HG03039 (cell line): ENCODE measurements at regions not wholly inside any gene's neighbourhood (a gene's known extent, or its start where the extent isn't known, plus 50 kb on each side); places are given as distances from the start of the nearest gene placed in this dataset.
"Not testable (repeated sequence)": the region's sequence is repeated elsewhere in the genome, so short reads cannot be mapped to it uniquely, and the experiment has no call there.

Source experiments
- ATAC-seq: cut with Tn5 transposase; IDR thresholded peaks from one replicate; pipeline ENCODE4 v1.9.1; 2021; ENCODE audit warnings: mild to moderate bottlenecking, moderate library complexity; ENCODE audit not compliant: unreplicated experiment

DNA sequence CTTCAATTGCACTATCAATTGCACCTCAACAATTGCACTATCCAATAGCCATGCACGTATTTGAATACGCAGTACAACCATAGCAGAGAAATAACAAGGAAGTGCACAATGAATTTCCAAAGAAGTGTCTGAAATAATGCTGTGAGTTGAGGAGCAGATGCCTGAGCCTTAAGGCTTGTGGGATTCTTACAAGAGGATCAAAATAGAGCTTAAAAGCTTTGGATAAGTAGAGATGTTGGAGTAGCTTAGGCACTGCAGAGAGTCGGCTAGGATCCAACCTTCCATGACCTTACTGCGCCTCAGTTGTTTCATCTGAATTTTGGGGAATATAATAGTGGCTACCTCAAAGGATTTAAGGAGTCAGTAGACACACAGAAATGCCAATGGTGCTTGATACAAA, 196.1 kb upstream of the FLRT2 start:
- no peak for ATAC-seq

DNA sequence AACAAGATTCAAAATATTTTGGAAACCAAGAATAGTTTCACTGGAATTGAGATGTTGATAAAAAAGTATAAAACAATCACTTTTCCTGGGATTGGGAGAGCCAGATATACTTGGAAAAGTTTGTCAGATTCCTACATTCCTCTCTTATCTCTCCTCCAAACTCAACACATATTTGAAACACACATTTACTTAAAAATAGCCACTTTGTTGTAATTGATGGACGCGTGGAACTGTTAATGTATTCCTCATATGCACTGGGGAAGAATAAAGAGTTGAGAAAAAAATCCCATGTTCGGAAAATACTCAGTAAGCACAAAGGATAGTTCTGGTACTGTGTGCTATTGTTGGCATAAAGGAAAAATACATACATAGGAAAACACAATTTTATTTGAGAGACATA, 195.6 kb upstream of the FLRT2 start:
- no peak for ATAC-seq

DNA sequence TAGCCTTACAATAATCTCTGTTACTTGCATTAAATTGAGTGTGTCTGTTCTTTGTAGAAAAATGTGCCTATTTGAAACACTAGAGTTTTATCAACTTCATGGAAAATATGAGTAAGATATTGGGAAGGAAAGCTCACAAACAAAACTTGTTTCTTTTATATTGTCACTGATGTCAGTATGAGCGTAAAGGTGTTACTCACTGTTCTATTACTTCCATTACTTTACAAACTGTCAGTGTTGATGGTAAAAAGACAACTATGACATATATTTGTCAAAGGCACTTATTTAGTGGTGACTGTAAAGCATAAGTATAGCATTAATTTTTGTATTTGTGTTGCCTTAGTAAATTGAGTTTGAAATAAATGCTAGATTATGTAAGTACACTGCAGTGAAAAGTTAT, 193.7 kb upstream of the FLRT2 start:
- no peak for ATAC-seq

DNA sequence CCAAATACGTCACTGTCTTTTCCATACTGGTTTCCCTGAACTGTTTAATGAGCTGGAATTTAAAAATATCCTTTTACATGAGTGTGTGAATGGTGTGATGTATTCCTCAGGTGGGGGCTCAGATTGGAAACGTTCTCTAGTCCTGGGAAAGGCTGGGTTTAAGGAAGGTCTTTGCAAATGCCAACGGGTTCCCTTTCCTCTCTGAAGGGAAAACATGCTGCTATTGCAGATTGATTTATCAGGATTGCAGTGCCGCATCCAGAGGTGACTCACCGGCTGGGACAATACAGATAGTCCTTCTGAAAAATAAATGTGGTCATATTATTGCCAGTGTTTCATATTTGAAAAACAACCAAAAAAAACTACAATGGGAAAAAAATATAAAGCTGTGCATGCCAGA, 193.1 kb upstream of the FLRT2 start:
- ATAC-seq: no peak

DNA sequence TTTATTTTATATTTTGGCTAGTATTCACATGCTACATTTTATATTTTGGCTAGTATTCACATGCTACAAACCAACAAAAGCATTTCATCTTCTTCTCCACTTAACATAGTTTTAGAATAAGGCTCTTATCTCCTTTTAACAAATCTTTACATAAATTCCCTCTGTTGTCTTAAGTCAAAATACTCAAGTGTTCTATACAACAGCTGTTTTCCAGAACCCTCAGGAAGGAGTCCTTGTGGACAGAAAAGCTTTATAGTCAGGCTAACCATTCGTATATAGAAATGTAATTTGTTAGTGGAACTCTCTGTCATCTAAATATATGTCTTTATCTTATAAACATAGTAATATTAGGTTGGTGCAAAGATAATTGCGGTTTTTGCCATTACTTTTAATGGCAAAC, 191.0 kb upstream of the FLRT2 start:
- no peak for ATAC-seq

DNA sequence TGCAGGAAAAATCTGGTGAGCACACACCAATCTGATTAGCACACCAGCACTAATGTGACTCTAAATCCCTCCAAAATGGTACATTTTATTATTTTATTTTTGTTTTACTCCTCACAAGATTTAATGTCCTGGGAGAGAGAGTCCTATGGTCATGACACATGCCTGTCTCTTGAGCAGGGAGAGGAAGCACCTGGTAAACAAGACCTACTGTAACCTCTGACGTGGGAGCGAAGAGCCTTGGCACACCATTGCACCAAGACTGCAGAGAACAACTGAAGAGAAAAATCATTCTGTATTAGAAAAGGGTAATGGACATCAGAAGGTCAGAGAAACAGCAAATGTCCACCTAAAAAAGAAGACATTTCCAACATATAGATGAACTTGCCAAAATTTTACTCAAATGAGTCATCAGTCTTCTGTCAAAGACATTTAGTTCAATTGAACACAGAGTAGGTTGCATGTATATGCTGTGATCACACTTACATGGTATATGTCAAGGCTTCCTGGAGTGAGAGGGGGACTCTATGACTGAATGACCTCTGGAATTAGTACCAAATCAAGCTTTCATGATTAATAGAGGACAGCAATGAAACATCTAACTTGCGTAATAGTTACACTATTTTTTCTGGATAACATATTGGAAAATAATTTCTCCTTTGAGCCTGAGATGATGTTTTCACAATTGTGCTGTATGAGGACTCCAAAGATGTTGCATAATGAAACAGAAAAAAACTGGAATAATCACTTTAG, 186.9 kb upstream of the FLRT2 start:
- ATAC-seq: no peak

DNA sequence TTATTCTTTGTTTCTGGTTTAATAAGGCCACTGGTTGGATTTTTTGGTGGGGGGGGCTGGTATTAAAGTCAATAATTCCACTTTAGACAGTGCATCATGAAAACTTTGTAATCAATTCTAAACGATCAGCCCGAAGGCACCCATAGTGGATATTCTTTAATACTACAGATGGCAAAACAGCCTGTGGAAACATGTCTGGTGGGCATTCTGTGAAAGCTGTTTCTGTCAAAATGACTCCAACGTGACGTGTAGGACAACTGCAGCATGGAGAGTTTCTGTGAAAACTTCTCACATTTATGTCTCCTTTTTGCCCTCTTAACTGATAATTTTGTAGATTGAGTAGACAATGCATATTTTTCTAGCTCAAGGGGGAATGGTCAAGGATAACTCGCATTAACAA, 185.8 kb upstream of the FLRT2 start:
- ATAC-seq: no peak

DNA sequence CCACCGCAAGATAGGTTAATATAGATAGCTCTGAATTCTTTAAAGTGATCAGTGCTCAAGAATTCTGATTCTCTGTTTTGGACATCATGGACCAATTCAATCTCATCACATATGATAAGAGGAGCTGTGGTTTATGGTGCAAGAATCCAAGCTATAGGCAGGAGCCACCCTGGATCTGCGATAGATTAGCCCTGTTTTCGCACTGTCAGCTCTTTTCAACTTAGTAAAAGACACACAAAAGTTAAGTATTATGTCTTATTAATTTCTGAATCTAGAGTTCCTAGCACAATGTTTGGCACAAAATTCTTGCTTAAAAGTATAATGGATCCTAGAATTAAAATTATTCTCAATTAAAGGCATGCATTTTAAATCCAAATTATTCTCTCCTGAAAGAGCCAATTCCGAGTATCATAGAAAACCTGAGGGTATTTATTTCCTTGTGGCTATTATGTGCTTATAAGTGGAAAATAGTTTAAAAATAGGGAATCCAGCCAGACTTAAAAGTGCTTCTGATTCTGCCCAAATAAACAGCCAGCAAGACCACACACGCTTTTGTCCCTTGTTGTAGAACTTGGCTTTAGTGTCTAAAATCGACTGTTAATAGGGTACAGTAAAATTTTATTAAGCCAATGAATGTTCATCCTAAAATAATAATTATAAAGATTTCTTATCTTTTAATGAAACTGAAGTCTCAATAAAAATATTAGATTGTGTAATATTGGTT, 184.9 kb upstream of the FLRT2 start:
- no peak for ATAC-seq

DNA sequence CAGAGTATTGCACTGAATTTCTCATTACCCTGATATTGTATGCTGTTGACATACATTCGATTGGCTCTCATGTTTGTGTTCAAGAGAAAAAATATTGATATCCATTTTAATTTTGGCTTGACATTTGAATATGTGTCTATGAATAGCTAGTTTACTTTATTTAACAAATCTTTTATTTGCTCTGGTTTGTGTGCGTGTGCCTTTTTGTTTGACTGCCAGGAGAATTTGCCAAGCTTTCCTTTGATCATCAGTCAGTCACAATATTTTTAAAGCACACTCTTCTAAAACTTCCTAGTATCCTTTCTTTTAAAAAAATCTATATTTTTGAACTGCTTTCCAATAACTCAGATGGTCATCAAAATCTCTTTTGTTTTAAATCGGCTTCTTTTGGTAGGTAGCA, 179.3 kb upstream of the FLRT2 start:
- ATAC-seq: no peak

DNA sequence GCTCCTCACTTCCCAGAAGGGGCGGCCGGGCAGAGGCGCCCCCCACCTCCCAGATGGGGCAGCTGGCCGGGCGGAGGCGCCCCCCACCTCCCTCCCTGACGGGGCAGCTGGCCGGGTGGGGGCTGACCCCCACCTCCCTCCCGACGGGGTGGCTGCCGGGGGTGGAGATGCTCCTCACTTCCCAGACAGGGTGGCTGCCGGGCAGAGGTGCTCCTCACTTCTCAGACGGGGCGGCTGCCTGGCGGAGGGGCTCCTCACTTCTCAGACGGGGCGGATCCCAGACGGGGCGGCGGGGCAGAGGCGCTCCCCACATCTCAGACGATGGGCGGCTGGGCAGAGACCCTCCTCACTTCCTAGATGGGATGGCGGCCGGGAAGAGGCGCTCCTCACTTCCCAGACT, 177.4 kb upstream of the FLRT2 start:
- not testable (repeated sequence) for ATAC-seq

DNA sequence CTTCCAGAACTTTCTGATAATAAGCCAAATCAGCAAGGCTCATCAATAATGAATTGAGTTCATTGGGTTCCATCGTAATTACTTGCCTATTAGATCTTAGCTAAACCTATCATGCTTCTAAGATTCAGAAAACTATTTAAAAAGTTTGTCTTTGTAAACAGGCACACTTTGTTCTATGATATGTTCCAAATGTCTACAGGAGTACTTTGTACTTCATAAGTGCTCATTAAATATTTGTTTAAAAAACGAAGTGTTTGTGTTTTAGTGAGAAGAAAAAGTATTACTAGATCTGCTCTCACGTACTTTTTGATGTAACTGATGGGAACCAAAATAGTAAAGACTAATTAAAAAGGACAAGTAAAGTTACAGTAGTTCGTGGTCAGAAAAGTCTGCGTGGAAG, 172.8 kb upstream of the FLRT2 start:
- no peak for ATAC-seq

DNA sequence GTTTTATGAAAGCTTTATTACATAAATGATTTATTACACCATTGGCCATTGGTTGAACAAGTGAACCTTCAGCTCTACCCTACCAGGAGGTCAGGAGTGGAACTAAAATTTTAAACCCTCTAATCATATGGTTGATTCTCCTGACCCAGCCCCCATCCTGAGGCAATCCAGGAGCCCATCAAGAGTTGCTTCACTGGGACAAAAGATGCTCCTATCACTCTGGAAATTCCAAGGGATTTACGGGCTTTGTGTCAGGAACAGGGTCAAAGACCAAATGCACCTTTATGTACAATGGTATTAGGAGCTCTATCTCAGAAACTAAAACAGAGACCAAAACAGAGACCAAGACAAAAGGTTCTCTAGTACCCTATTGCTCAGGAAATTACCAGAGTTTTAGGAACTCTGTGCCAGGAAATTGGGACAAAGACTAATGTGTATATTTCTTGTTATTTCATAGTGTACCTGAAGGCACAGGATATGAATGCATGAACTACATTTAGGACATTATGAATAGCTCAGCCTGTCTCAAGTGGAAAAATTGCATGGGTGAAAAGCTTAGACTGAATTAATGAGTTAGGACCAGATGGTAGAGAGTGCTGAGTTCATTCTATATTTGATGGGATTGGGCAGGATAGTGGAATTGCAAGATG, 171.7 kb upstream of the FLRT2 start:
- ATAC-seq: no peak

DNA sequence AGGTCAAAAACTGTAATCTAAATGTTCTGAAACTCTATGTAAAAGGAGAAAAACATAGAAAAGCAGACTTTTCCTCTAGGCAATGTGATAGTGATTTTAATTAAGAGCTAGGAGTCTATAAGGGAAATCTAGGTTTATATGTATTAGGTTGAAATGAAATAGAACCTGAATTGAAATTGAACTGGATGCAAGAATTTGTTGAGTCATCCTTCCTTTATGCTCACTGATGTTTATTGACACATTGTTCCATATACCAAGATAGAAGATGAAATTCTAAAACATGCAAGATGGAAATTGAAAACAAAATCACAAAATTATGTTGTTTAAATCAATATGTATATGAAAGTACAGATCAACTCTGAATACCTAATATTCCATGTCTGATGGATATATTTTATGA, 170.4 kb upstream of the FLRT2 start:
- no peak for ATAC-seq

DNA sequence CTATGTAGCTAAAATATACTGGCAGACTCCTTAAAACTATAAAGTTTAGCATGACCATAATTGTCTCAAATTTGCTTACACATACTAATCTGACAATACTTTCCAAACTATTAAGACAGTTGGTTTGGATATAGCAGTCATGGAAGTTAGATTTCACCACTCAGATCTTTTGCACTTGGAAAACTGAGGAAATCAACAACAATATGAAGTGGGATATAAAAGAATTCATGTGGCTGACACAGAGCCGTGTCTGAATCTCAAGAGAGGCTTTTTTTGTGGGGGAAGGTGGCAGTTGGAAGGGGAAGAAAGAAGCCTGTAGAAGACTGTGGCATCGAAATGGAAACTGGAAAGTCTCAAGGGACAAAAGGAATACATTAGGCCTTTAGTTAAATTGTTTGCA, 166.6 kb upstream of the FLRT2 start:
- ATAC-seq: no peak

DNA sequence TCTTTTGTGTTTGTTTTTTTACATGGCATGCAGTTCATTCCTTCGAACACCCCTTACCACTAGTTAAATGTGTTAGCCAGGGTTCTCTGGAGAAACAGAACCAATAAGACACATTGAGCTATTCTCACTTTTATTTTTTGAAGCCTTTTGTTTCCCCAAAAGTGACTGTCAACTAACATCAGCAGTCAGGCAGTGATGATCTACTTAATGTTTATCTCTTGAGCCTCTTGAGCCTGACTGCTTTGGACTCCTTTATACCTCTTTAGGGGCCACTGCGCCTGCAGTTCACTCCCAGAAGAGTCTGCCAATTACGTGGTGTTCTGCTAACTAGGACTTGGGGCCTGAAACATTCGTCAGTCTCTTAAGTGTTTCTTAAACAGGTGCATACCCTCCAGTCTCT, 163.7 kb upstream of the FLRT2 start:
- no peak for ATAC-seq

DNA sequence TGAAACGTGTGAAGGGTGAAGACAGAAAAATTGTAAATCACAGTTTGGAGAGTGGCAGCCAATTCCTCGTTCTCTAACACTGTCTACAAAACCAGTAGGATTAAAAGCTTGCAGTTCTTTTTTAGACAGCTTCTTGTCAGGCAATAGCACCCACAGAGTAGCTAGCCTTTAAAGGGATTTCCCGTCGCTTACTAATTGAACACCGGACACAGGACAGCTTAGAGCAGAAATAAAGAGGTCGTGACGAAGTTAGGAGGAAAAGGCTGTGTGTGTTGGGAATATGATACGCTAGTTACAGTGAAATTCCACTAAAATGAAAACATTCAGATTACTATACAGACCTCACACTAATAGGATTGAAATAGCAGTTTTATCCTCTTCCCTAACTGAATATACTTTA, 149.1 kb upstream of the FLRT2 start:
- no peak for ATAC-seq

DNA sequence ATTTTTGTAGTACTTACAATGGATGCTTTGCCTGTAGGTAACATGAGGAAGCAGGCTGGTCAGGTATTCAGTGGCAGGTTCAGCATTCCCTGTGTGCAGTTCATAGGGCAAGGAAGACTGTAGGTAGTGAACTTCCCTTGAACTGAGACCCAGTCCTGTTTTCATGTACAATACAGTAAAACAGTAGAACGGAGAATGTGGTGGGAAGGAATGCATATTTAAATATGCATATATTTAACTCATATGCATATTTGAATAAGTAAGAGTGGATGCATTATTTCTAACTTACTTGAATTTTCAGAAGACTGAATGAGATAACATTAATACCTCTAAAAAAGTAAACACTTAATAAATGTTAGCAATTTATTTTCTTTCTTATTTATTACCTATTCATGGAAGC, 147.6 kb upstream of the FLRT2 start:
- ATAC-seq: no peak

DNA sequence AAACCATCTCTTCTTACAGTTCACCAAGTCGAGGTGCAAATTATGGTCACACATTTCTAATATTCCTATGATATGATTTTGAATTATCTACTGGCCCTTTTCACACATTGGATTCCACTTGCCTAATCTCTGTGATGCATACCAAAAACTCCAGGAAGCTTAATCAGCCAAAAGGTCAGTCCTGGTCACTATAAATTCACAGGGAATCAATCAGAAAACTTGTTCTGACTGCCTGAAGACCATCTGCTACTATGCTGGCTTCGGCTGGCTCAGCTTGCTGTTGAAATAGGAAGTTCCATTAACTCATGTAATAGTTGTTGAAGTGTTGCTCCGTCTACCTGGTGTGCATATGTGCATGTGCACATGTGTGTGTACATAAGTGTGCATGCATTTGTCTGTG, 142.8 kb upstream of the FLRT2 start:
- ATAC-seq: no peak

DNA sequence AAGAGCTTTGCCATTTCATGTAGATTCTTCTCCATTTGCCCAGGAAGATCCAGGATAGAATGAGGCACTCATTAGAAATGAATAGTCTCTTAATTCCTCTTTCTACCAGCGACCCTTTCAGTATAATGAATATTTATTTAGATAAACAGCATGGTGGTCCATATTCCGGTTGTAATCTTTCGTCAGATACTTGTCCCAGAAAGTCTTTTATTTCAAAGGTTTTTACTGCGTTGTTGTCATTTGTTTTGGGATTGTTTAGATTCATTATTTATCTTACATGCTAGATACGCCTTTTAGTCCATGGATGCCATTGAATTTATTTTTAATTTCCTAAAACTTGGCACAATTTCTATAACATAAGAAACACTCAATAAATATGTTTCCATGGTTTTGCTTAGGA, 139.7 kb upstream of the FLRT2 start:
- ATAC-seq: no peak

DNA sequence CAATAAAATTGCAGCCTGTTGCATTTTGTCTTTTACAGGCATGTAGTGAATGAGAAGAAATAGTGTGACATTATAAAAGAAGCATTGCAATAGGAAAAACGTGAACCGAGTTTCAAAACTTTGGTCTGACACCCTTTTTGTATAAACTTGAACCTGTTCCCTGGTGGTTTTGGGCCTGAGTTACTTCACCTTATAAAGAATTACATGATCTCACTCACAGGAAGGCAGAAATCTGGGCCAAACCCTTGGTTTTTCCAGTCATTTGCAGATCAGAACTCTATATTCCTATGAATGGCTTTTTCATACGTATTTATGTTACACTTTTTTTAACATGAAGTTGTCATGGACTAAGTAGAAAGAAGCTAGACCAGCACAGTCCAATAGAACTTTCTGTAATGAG, 138.5 kb upstream of the FLRT2 start:
- no peak for ATAC-seq

DNA sequence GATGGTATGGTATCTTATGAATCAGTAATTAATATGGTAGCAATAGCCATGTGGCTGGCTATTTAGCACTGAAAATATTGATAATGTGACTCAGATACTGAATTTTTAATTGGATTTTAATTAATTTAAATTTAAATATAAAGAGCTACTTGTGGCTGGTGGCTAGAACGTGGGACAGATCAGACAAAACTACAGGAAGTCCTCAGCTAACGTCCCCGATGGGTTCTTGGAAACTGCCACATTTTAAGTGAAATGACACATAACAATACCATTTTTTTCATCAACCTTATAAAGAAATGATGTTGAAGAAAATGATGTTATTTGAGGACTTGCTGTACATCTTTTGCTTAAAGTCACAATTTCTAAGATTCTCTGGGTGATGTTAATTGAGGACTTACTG, 138.1 kb upstream of the FLRT2 start:
- ATAC-seq: no peak

DNA sequence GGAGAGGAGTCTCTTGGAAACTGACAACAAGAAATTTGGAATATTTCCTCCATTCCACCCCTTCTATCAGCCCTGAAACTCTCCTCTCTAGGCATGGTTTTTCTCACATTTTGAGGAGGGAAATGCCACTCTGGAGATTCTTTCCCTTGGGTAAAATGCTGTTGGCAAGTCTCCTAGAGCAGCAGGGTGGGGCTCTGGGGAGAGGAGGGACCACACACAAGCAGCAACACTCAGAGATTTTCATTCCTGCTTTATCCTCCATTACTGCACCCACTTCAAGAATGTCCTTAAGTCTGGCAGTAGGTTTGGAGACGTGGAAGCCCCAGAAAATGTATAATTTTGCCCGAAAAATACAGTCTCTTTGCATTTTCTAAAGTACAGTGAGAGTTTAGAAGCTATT, 130.8 kb upstream of the FLRT2 start:
- ATAC-seq: no peak
